ENCODE measurements at regions not wholly inside any gene's neighbourhood (a gene's known extent, or its start where the extent isn't known, plus 50 kb on each side); places are given as distances from the start of the nearest gene placed in this dataset.

- H3K36me3 Mint-ChIP-seq (ENCODE audit: low read depth) = no peaks in the 10 kb centered on the region
- H3K4me3 Mint-ChIP-seq (ENCODE audit: unreplicated experiment) = no peak overlapping the region
- no peak for DNase-seq (ENCODE audit: low spot score)
- no peaks in the 10 kb centered on the region for H3K9me3 Mint-ChIP-seq (ENCODE audit: low read depth)
- H3K27me3 Mint-ChIP-seq (ENCODE audit: low read depth) = no peaks in the 10 kb centered on the region
- H3K27ac Mint-ChIP-seq (ENCODE audit: unreplicated experiment) = no peak overlapping the region
- TF ChIP-seq CTCF (IDR thresholded peaks at IDR 0.05) = no peak
- H3K4me1 Mint-ChIP-seq (ENCODE audit: low read depth) = peaks cover 12% of the 10 kb centered on the region
These were observed 73.6 kb upstream of the STARD4 start for GRCh38 chr5:111585946-111586345.

GRCh38 chr5:111585291-111585690 lies 73.0 kb upstream of the STARD4 start:
- no peaks in the 10 kb centered on the region for H3K27me3 Mint-ChIP-seq (ENCODE audit: low read depth)
- H3K4me3 Mint-ChIP-seq (ENCODE audit: unreplicated experiment) = no peak overlapping the region
- H3K9me3 Mint-ChIP-seq (ENCODE audit: low read depth) = no peaks in the 10 kb centered on the region

GRCh38 chr5:111584651-111585050 lies 72.3 kb upstream of the STARD4 start:
- H3K36me3 Mint-ChIP-seq (ENCODE audit: low read depth) = peaks cover 2% of the 10 kb centered on the region
- DNase-seq (ENCODE audit: low spot score) = no peak
- H3K4me3 Mint-ChIP-seq (ENCODE audit: unreplicated experiment) = no peak overlapping the region
- no peaks in the 10 kb centered on the region for H3K27me3 Mint-ChIP-seq (ENCODE audit: low read depth)
- no peaks in the 10 kb centered on the region for H3K9me3 Mint-ChIP-seq (ENCODE audit: low read depth)
- no peak for TF ChIP-seq CTCF (IDR thresholded peaks at IDR 0.05)
- peaks cover 12% of the 10 kb centered on the region for H3K4me1 Mint-ChIP-seq (ENCODE audit: low read depth)
- no peak overlapping the region for H3K27ac Mint-ChIP-seq (ENCODE audit: unreplicated experiment)

More at GRCh38 chr5:111585291-111585690, 73.0 kb upstream of the STARD4 start:
- H3K27ac Mint-ChIP-seq (ENCODE audit: unreplicated experiment) = no peak overlapping the region
- H3K36me3 Mint-ChIP-seq (ENCODE audit: low read depth) = no peaks in the 10 kb centered on the region
- H3K4me1 Mint-ChIP-seq (ENCODE audit: low read depth) = peaks cover 12% of the 10 kb centered on the region
- no peak for TF ChIP-seq CTCF (IDR thresholded peaks at IDR 0.05)
- no peak for DNase-seq (ENCODE audit: low spot score)

- Mint-ChIP-seq H3K4me3 (ENCODE audit: unreplicated experiment) (no peak overlapping the region), H3K36me3 (ENCODE audit: low read depth) (peaks cover 3% of the 10 kb centered on the region), H3K27ac (ENCODE audit: unreplicated experiment) (no peak overlapping the region), H3K27me3 (ENCODE audit: low read depth) (no peaks in the 10 kb centered on the region), H3K9me3 (ENCODE audit: low read depth) (peaks cover 1% of the 10 kb centered on the region), H3K4me1 (ENCODE audit: low read depth) (peaks cover 12% of the 10 kb centered on the region)
- no peak for TF ChIP-seq CTCF (IDR thresholded peaks at IDR 0.05)
- no peak for DNase-seq (ENCODE audit: low spot score)
These were observed 71.4 kb upstream of the STARD4 start for GRCh38 chr5:111583758-111584203.

- Mint-ChIP-seq H3K36me3 (ENCODE audit: low read depth) (peaks cover 5% of the 10 kb centered on the region), H3K4me1 (ENCODE audit: low read depth) (peaks cover 12% of the 10 kb centered on the region), H3K9me3 (ENCODE audit: low read depth) (peaks cover 7% of the 10 kb centered on the region), H3K4me3 (ENCODE audit: unreplicated experiment) (no peak overlapping the region), H3K27me3 (ENCODE audit: low read depth) (no peaks in the 10 kb centered on the region), H3K27ac (ENCODE audit: unreplicated experiment) (no peak overlapping the region)
- no peak for DNase-seq (ENCODE audit: low spot score)
- TF ChIP-seq CTCF (IDR thresholded peaks at IDR 0.05) = no peak
These were observed 70.8 kb upstream of the STARD4 start for GRCh38 chr5:111582993-111583601.

Data from chondrocyte (in vitro differentiated cells).